Karpas-422 (cell line): ENCODE measurements at regions not wholly inside any gene's neighbourhood (a gene's known extent, or its start where the extent isn't known, plus 50 kb on each side); places are given as distances from the start of the nearest gene placed in this dataset.
"Not testable (repeated sequence)": the region's sequence is repeated elsewhere in the genome, so short reads cannot be mapped to it uniquely, and the experiment has no call there.

ENCODE experiments used
- DNase-seq: peaks from one replicate; pipeline ENCODE4 v3.0.0-alpha.2; 2015
- H2AFZ ChIP-seq: fragments of 200-600 bp; sonication (generic); 2 replicates; pipeline ENCODE4 v1.6.1; 2014; ENCODE audit warnings: antibody characterized with exemption, low read length, mixed read lengths
- H3K27ac ChIP-seq: fragments of 200-600 bp; sonication (generic); 2 replicates; pipeline ENCODE4 v1.5.1; 2014; ENCODE audit warnings: mild to moderate bottlenecking, low read length, moderate library complexity
- H3K27me3 ChIP-seq: fragments of 200-600 bp; sonication (generic); 2 replicates; pipeline ENCODE4 v1.6.1; 2014; ENCODE audit warnings: low read length, mixed read lengths
- H3K36me3 ChIP-seq: fragments of 200-600 bp; sonication (generic); 2 replicates; pipeline ENCODE4 v1.6.1; 2014; ENCODE audit warnings: low read length, mixed read lengths; ENCODE audit not compliant: insufficient read depth
- H3K4me1 ChIP-seq: fragments of 200-600 bp; sonication (generic); 2 replicates; pipeline ENCODE4 v1.6.1; 2014; ENCODE audit warnings: mild to moderate bottlenecking, low read length, mixed read lengths
- H3K4me2 ChIP-seq: fragments of 200-600 bp; sonication (generic); 2 replicates; pipeline ENCODE4 v1.6.1; 2014; ENCODE audit warnings: low read length, low read depth, mild to moderate bottlenecking; ENCODE audit not compliant: poor library complexity, severe bottlenecking
- H3K4me3 ChIP-seq: fragments of 200-600 bp; sonication (generic); 2 replicates; pipeline ENCODE4 v1.5.1; 2014; ENCODE audit warnings: mild to moderate bottlenecking, antibody characterized with exemption, low read length, mixed read lengths
- H3K79me2 ChIP-seq: fragments of 200-600 bp; sonication (generic); 2 replicates; pipeline ENCODE4 v1.6.1; 2014; ENCODE audit warnings: mild to moderate bottlenecking, low read length, mixed read lengths
- H3K9ac ChIP-seq: fragments of 200-600 bp; sonication (generic); 2 replicates; pipeline ENCODE4 v1.6.0; 2014; ENCODE audit warnings: low read length
- H3K9me2 ChIP-seq: fragments of 200-600 bp; sonication (generic), shearing (Covaris generic); replicated peaks from 2 replicates; pipeline ENCODE4 v1.6.0; 2014; ENCODE audit warnings: mild to moderate bottlenecking, low read length, moderate library complexity; ENCODE audit not compliant: insufficient read depth
- H3K9me3 ChIP-seq: fragments of 300-700, 200-600 bp; sonication (generic); 2 replicates; pipeline ENCODE4 v1.6.1; 2014; ENCODE audit warnings: low read length, mixed read lengths
- H4K20me1 ChIP-seq: fragments of 200-600 bp; sonication (generic); 2 replicates; pipeline ENCODE4 v1.6.1; 2014; ENCODE audit warnings: mild to moderate bottlenecking, antibody characterized with exemption, low read length, low read depth; ENCODE audit not compliant: insufficient read depth

GRCh38 chr13:50753221-50753620, 90.3 kb downstream of the DLEU7 start:
- not testable (repeated sequence) for H3K9ac ChIP-seq, H3K9me2 ChIP-seq, H3K79me2 ChIP-seq, H3K4me3 ChIP-seq, DNase-seq, H2AFZ ChIP-seq, H4K20me1 ChIP-seq, H3K27ac ChIP-seq, H3K27me3 ChIP-seq, H3K9me3 ChIP-seq, H3K4me2 ChIP-seq, H3K36me3 ChIP-seq
- H3K4me1 ChIP-seq: peaks cover 11% of the 10 kb centered on the region

GRCh38 chr13:50755862-50756685, 87.4 kb downstream of the DLEU7 start:
- DNase-seq: peak; percentile 61
- H3K9me3 ChIP-seq, H3K27ac ChIP-seq, H3K36me3 ChIP-seq, H3K79me2 ChIP-seq, H4K20me1 ChIP-seq, H3K4me3 ChIP-seq, H3K9ac ChIP-seq, H2AFZ ChIP-seq, H3K27me3 ChIP-seq, H3K9me2 ChIP-seq, H3K4me2 ChIP-seq: not testable (repeated sequence)
- peaks cover 11% of the 10 kb centered on the region for H3K4me1 ChIP-seq

GRCh38 chr13:50757008-50757407, 86.5 kb downstream of the DLEU7 start:
- Histone ChIP-seq H3K27ac (no peak overlapping the region), H3K79me2 (no peaks in the 10 kb centered on the region), H3K4me1 (peaks cover 11% of the 10 kb centered on the region), H3K4me2 (no peak overlapping the region), H3K36me3 (no peaks in the 10 kb centered on the region), H3K9me2 (no peaks in the 10 kb centered on the region), H3K27me3 (no peaks in the 10 kb centered on the region), H3K9ac (no peak overlapping the region), H3K4me3 (no peak overlapping the region), H3K9me3 (no peaks in the 10 kb centered on the region), H2AFZ (no peak overlapping the region), H4K20me1 (no peaks in the 10 kb centered on the region)
- DNase-seq: no peak

- H3K9me3 ChIP-seq: no peaks in the 10 kb centered on the region
- no peak overlapping the region for H3K9ac ChIP-seq
- no peak overlapping the region for H3K27ac ChIP-seq
- H3K27me3 ChIP-seq: no peaks in the 10 kb centered on the region
- peaks cover 23% of the 10 kb centered on the region for H3K4me1 ChIP-seq
- no peaks in the 10 kb centered on the region for H4K20me1 ChIP-seq
- H3K9me2 ChIP-seq: no peaks in the 10 kb centered on the region
- no peak overlapping the region for H3K4me3 ChIP-seq
- no peak for DNase-seq
- H3K4me2 ChIP-seq: no peak overlapping the region
- no peak overlapping the region for H2AFZ ChIP-seq
- H3K79me2 ChIP-seq: no peaks in the 10 kb centered on the region
- H3K36me3 ChIP-seq: no peaks in the 10 kb centered on the region
These were observed 84.7 kb downstream of the DLEU7 start for GRCh38 chr13:50758796-50759195.

GRCh38 chr13:50760751-50761150, 82.7 kb downstream of the DLEU7 start:
- no peak for DNase-seq

GRCh38 chr13:50761406-50761805, 82.1 kb downstream of the DLEU7 start:
- Histone ChIP-seq H3K9me2 (no peaks in the 10 kb centered on the region), H3K9me3 (no peaks in the 10 kb centered on the region), H3K4me1 (peaks cover 16% of the 10 kb centered on the region), H3K4me3 (no peak overlapping the region), H3K27me3 (no peaks in the 10 kb centered on the region), H2AFZ (no peak overlapping the region), H4K20me1 (no peaks in the 10 kb centered on the region), H3K4me2 (no peak overlapping the region), H3K79me2 (no peaks in the 10 kb centered on the region), H3K27ac (no peak overlapping the region), H3K36me3 (no peaks in the 10 kb centered on the region), H3K9ac (no peak overlapping the region)
- no peak for DNase-seq

More at GRCh38 chr13:50760751-50761150, 82.7 kb downstream of the DLEU7 start:
- Histone ChIP-seq H3K27ac (no peak overlapping the region), H3K4me2 (no peak overlapping the region), H3K79me2 (no peaks in the 10 kb centered on the region), H3K4me3 (no peak overlapping the region), H3K9me2 (no peaks in the 10 kb centered on the region), H3K36me3 (no peaks in the 10 kb centered on the region), H3K4me1 (peaks cover 22% of the 10 kb centered on the region), H2AFZ (no peak overlapping the region), H3K27me3 (no peaks in the 10 kb centered on the region), H3K9ac (no peak overlapping the region), H4K20me1 (no peaks in the 10 kb centered on the region), H3K9me3 (no peaks in the 10 kb centered on the region)

GRCh38 chr13:50762969-50763567, 80.4 kb downstream of the DLEU7 start:
- H3K4me1 ChIP-seq: peaks cover 12% of the 10 kb centered on the region
- no peak overlapping the region for H3K4me3 ChIP-seq
- H3K4me2 ChIP-seq: no peak overlapping the region
- H3K9me2 ChIP-seq: no peaks in the 10 kb centered on the region
- H4K20me1 ChIP-seq: no peaks in the 10 kb centered on the region
- peak; percentile 63 for DNase-seq
- H3K27me3 ChIP-seq: no peaks in the 10 kb centered on the region
- no peak overlapping the region for H2AFZ ChIP-seq
- H3K9ac ChIP-seq: peak overlapping the region; percentile 23; the same call in 1 of the 2 replicates
- no peaks in the 10 kb centered on the region for H3K9me3 ChIP-seq
- no peaks in the 10 kb centered on the region for H3K79me2 ChIP-seq
- no peaks in the 10 kb centered on the region for H3K36me3 ChIP-seq
- no peak overlapping the region for H3K27ac ChIP-seq

GRCh38 chr13:50766013-50766412, 77.5 kb downstream of the DLEU7 start:
- H3K4me2 ChIP-seq: no peak overlapping the region
- no peak overlapping the region for H3K4me3 ChIP-seq

More at GRCh38 chr13:50766013-50766412, 77.5 kb downstream of the DLEU7 start:
- H3K27ac ChIP-seq: no peak overlapping the region
- H3K79me2 ChIP-seq: no peaks in the 10 kb centered on the region
- no peak overlapping the region for H3K9ac ChIP-seq
- H2AFZ ChIP-seq: no peak overlapping the region
- H3K36me3 ChIP-seq: no peaks in the 10 kb centered on the region
- DNase-seq: no peak
- H3K27me3 ChIP-seq: no peaks in the 10 kb centered on the region
- peaks cover 12% of the 10 kb centered on the region for H3K4me1 ChIP-seq
- H3K9me3 ChIP-seq: no peaks in the 10 kb centered on the region
- no peaks in the 10 kb centered on the region for H4K20me1 ChIP-seq
- H3K9me2 ChIP-seq: no peaks in the 10 kb centered on the region
